ENCODE measurements at regions not wholly inside any gene's neighbourhood (a gene's known extent, or its start where the extent isn't known, plus 50 kb on each side); places are given as distances from the start of the nearest gene placed in this dataset.
"Not testable (repeated sequence)": the region's sequence is repeated elsewhere in the genome, so short reads cannot be mapped to it uniquely, and the experiment has no call there.

DNA sequence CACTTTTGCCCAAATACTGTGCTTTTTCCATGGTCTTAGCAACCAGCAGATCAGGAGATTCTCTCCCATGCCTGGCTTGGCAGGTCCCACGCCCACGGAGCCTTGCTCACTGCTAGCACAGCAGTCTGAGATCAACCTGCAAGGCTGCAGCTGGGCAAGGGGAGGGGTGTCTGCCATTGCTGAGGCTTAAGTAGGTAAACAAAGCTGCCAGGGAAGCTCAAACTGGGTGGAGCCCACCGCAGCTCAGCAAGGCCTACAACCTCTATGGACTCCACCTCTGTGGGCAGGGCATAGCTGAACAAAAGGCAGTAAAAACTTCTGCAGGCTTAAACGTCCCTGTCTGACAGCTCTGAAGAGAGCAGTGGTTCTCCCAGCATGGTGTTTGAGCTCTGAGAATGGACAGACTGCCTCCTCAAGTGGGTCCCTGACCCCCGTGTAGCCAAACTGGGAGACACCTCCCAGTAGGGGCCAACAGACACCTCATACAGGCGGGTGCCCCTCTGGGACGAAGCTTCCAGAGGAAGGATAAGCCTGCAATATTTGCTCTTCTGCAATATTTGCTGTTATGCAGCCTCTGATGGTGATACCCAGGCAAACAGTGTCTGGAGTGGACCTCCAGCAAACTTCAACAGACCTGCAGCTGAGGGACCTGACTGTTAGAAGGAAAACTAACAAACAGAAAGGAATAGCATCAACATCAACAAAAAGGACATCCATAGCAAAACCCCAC, 132.8 kb upstream of the STARD13 start:
- DNase-seq: not testable (repeated sequence)

DNA sequence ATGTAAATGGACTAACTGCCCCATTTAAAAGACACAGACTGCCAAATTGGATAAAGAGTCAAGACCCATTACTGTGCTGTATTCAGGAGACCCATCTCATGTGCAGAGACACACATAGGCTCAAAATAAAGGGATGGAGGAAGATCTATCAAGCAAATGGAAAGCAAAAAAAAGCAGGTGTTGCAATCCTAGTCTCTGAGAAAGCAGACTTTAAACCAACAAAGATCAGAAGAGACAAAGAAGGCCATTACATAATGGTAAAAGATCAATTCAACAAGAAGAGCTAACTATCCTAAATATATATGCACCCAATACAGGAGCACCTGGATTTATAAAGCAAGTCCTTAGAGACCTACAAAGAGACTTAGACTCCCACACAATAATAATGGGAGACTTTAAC, 134.6 kb upstream of the STARD13 start:
- DNase-seq: not testable (repeated sequence)

DNA sequence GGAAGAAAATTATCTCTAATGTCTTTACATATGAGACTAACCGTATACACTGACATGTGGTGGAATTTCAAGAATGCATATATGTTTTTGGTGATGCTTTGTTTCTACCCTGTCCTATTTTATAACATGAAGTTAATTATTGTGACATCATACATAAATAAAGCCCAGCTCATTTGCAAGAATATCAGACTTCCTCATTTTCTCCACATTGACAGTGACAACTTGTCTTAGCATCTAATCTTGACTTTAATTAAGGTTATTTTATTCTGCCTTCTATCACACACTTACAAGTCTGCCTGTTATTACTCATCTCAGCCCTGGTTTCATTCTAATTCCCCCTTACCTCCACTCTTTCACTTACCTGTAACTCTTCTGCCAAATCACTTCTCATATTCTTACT, 140.6 kb upstream of the STARD13 start:
- DNase-seq: no peak

DNA sequence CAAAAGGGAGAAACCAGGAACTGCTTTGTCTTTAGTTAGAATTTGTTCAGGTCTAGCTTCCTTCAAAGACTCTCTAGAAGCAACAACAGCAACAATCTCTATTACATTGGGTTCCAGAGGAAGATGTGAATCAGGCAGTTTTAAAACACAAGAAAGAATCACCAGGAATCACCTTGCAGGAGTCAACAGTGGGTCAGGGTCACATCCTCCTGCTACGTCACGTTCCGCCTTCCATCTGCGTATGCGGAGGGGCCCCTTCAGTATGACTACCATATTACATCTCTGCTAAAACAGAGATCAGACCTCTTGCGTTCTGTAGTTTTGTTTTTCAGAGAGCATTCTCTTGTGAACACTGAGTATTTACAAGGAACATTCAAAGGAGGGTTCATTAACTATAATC, 147.8 kb upstream of the STARD13 start:
- DNase-seq: no peak

DNA sequence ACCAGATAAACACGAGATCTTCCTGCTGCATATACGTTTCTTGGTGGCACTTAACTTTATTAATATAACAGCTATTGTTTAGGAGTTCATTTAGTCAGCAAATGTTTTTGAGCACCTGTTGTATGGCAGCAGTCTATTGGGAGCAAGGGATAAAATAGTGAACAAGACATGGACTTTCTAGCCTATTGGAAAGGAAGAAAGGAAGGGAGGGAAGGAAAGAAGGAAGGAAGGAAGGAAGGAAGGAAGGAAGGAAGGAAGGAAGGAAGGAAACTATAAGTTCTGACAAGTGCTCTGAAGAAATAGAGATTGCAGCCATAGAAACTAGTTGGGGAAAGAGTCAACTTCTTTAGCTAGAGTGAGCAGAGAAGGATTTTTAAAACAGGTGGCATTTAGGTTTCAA, 149.1 kb upstream of the STARD13 start:
- DNase-seq: no peak

DNA sequence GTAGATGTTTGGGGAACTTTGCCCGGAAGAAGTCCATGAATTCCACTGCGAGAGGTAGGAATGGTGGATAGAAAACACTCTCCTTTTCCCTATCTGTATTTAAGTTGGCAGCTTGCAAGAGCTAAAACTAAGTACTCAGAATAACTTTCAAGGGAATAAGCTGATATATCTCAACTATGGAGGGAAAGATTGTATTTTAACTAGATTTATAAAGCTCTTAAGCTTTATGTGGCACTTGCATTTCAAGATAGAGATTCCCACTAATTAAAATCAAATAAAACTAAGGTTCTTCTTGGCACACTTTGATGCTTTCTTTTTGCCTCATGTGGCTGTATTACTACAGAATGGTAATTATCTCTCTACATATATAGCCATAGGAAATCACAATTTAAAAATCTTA, 149.7 kb upstream of the STARD13 start:
- no peak for DNase-seq

DNA sequence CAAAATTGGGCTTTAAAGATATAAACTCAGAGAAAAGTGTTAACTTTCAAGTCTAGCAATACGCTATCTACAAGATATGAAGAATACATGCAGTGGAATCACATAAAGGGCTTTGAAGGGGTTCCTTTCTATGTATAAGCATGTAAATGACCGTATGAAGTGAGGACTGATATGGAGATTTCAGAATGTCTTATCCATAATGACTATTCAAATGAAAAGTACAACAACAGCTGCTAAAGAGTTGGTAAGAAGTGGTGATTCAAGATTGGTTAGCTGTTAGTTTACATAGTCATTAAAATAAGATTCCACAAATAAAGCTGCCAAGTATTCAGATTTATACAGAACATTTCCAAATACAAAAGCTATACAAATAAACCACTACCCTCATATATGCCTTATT, 153.4 kb upstream of the STARD13 start:
- DNase-seq: no peak

DNA sequence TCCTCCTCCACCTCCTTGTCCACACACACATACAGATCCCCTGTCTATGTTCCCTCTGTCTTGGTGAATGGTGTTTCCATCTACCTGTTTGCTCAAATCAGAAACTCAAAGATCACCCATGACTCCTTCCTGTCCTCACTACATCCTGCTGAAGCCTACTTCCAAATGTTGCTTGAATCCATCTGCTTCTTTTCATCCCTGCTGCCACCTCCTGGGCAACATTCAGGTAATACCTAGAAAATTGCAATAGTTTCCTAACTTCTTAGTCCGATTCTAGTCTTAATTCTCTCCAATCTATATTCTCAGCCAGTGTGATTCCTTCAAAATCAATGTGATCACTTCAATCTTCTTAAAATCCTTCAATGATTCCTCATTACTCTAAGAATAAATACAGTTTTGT, 155.5 kb upstream of the STARD13 start:
- DNase-seq: no peak

DNA sequence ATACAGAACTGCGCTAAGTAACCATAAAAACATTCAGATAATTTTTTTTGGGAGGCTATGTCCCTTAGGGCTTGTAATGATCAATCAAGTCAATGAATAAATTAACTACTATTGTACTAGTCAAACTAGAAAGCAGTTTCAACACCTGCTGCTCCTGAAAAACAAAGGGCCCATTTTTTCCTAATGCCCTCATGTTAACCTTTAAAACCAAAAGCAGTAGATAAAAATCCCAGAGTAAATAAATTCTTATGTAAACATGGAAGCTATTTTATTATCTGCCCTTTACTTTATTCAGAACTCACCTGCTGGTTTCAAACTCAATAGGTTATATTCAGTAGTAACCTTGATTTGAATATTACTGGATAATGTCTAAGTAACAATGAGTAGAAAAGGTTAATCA, 159.5 kb upstream of the STARD13 start:
- DNase-seq: no peak

DNA sequence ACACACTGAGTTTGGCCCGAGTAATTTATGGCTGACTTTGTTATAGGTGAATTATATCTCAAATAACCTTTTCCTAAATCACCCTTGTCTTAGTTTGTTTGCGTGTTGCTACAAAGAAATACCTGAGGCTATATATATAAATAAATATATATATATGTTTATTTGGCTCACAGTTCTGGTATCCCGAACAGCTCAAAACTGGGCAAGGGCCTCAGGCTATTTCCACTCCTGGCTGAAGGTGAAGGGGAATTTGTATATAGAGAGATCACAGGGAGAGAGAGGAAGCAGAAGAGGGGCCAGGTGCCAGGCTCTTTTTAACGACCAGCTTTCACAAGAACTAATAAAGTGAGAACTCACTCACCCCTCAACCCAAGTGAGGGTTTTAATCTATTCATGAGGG, 159.9 kb upstream of the STARD13 start:
- no peak for DNase-seq

DNA sequence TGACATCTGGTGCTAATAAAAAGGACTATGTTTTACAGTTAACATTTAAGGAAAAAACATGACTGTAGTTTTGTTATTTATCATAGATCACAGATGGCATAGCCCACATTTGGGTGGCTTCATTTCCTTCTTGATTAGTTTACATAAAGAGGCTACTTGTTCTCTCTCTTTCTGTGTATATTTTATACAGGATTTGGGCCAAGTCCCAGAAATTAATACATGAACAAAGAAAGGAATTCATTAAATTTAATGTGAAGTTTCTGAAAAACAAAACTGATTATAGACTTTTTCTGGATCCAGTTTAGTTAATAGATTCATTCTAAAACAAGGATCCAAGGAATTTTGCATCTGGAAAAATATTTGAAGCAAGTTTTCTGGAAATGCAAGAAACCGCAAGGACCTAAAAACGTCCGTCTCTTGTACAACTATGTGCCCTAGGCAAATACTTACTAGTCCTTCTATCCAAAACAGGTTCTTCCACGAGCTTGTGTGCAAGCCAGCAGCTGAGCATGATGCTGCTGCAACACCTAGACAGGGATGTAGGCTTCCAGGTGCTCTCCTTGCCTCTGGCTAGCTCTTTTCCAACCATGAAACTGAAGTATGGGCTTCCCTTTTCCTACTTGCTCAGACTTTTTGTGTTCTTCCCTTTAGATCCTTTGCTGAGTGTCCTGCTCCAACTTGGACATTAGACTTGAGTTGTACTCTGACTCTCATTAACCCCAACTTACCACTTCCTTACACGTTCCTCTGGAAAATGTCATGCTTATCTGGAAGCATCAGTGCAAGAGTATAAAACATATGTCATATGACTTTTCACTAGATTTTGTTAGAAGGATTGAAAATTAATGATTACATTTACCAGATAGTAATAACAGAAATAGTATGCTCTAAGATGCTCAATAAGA, 161.5 kb upstream of the STARD13 start:
- DNase-seq: no peak

DNA sequence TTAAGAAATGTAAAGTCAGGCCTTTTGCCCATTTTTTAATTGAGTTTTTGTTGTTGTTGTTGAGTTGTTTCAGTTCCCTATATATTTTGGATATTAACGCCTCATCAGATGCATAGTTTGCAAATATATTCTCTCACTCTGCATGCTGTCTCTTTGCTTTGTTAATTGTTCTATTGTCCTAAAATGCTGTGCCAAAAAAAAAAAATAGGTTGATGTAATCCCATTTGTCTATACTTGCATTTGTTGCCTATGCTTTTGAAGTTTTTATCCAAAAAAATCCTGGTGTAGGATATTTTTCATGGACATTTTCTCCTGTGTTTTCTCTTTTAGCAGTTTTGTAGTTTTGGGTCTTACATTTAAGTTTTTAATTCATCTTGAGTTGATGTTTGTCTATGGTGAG, 163.3 kb upstream of the STARD13 start:
- no peak for DNase-seq

DNA sequence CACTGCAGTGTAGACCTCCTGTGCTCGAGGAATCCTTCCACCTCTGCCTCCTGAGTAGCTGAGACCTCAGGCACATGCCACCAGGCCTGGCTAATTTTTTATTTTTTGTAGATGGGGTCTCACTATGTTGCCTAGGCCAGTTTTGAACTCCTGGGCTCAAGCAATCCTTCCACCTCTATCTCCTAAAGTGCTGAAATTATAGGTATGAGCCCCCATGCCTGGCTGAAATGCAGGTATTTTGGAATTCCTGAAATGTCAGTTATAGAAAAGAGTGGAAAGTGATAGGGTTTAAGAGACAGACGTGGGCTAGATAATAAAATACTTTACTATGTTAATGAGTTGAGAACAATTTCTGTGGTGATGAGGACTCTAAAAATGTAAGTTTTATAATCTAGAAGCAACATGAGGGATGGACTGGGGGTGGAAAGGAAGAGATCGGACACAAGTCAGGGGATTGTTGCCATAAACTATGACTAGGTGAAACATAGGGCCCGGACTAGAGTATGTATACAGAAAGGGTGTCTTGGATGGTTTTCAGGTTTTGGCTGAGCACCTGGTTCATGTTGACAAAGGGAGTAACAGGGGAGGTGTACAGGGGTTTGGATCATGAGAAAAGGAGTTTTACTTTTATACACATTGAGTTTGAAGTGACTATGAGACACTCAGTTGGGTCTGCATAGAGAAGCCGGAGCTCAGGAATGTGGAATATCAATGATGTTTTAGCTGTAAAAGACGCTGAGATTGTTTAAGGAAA, 165.6 kb upstream of the STARD13 start:
- no peak for DNase-seq

DNA sequence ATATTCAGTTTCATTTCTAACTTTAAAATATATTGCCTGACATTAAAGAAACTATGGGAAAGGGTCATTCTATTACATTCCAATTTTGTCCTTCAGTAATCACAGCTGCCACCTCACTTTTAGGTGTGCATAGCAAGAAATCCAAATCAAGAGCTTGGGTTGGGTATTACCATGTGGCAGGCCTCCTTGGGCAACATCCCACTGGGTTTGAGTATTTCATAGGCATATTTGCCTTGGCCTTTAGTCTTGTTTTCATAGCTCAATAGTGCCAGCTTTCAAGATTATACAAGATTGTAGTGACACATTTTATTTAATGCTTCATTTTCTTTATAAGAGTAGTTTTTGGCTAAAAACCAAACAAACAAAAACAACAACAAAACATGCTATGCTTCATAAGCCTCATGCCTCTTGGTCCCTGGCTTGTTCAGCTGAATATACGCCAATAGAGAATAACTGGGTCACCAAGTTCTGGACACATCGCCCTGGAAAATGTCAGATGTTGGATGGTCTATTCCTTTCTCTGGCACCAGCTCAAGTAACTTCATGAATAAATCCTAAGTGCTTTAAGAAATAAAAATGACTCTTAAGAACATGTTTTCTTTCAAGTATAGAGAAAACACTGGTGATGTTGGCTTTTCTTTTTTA, 167.4 kb upstream of the STARD13 start:
- no peak for DNase-seq

DNA sequence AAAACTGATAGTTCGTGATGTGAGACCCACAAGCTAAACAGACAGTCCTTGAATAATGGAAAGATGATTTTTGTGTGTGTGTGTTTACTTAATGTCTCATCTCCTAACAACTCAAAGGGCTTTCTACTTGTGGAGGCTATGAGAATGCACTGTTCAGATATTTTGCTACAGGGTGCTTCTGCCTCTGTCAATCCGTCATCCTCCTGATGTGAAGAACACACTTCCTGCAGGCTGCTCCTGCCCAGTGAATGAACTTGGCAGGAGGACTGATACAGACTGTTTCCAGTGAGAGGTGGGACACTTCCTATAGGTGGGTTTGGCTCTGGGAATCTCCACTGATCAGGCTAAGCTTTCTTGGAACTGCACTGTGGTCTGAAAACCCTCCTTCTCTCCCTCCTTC, 168.4 kb upstream of the STARD13 start:
- no peak for DNase-seq

DNA sequence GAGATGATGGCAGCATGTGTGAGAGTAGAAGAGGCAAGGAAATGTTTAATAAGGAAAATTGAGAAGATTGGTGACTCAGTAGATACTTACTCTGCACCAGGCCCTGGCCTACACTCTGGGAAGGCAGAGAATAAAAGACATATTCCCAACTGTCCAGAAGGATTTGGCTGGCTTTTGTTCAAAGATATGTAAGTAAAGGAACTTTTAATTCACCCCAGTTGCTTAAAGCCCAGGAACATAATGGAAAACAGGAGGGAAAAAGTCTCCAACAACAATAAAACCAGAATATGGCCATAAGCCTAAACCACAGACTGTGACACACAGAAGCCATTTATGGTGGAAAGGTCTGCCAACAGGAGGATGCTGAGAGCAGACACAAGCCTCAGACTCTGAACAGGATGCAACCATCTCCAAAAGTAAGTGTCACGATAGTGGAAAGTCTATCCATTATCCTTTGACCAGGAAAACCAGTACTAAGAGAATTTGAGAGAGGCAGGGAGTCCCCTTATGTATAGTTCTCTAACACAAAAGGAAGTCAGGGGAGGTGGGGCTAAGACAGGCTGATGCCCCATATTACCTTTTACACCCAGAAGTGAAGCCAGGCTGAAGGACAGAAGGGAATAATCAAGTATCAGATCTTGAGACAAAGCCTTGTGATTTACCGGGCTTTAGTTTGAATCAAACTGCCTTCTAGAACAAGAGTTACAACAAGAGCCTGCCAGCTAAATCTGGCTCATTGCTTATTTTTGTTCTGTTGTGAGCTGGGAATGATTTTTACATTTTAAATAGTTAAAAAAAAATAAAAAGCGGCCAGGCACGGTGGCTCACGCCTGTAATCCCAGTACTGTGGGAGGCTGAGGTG, 169.5 kb upstream of the STARD13 start:
- DNase-seq: no peak

DNA sequence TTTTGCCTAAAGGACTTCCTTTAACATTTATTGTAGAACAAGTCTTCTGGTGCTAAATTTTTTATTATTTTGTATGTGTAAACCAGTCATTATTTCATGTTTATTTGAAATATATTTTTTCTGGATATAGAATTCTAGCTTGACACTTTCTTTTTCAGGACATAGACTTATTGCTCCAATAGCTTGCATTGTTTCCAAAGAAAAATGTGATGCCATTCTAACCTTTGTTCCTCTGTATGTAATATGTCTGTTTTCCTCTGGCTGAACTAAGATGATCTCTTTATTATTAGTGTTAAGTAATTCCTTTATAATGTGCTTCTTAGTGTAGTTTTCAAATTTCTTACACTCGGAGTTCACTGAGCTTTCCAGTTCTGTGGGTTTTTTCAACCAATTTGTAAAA, 174.1 kb upstream of the STARD13 start:
- no peak for DNase-seq

DNA sequence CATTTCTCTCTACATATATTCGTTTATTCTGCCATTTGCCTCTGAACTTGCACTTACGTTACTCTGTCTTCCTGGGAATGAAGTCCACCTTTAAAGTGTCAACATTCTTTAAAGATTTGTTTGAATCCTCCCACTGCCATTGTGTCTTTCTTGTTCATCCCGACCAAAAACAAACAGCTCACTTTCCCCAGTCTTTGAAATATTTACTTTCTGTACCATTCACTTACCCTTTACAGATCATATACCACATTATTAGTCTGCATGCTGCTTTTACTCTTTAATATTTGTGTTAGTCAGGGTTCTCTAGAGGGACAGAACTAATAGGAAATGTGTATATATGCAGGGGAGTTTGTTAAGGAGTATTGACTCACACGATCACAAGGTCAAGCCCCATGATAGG, 176.6 kb upstream of the STARD13 start:
- DNase-seq: no peak

DNA sequence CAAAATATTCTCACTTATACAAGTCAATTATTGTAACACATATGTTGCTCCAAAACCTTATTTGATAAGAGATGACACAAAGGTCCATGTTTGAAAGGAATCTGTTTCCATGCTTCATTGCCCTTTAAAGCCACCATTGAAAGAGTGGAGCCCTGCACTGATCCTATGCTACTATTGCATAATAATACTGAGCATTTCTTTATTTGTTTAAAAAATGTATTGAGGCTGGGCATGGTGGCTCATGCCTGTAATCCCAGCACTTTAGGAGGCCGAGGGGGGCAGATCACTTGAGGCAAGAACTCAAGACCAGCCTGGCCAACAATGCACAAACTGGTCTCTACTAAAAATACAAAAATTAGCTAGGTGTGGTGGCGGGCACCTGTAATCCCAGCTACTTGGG, 178.8 kb upstream of the STARD13 start:
- no peak for DNase-seq

DNA sequence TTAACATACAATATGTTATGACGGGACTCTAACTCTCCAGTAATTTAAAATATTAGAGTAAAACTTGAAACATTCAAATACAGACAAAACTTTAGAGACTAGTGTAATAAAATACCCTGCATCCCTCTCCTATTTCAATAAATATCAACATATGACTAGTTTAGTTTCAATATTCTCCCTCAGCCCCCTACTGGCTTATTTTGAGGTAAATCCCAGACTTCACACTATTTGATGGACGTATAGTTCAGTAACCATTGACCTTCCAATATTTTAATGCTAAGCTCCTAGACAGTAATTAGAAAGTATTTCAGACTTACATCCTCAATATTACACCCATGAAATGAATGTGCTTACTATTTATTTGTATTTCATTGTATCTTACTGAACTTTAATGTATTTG, 180.7 kb upstream of the STARD13 start:
- no peak for DNase-seq

DNA sequence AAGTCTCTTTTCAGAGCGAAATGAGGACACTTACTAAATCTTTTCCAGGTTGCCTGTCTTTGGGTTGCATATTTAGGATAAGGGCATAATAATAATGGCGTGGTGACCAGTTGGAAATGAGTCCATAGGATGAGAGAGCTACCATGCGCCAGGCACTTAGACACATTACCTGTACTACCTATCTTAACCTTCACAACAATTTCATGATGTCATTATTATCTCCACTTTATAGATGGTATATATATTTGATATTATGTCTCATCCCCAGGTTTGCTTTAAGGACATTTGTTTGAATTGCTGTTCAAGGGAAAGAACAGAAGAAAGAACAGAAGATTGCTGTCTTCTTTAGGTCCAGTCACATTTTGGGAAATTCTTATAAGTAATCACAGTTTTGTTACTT, 182.0 kb upstream of the STARD13 start:
- DNase-seq: no peak

DNA sequence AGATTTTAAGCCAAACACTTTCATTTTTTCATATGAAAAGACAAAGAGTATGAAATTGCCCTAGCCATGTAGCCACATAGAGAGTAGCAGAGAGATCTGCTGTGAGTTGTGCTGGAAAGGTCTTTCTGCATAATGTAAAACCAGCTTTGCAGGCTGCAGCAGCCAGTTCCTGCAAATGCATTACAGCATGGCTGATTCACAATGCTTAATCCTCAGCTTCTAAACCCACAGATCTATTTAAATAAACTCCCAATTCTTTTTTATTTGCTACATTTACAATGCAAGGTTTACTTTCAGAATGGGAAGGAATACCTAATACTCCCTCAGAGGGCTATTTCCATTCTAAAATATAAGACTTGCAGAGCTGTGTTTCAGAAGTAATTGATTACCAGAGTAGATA, 185.6 kb upstream of the STARD13 start:
- no peak for DNase-seq

Measured in NK-92 treated with Interleukin-12 subunit alpha and Interleukin-12 subunit beta, amount 100 ng/mL, for 24 hours (cell line).